ENCODE measurements at regions not wholly inside any gene's neighbourhood (a gene's known extent, or its start where the extent isn't known, plus 50 kb on each side); places are given as distances from the start of the nearest gene placed in this dataset.

- H3K27ac ChIP-seq: no peak overlapping the region
- no peak for DNase-seq (ENCODE audit: low read depth, low spot score)
Observed at GRCh38 chr7:131781-132482, 60.4 kb upstream of the FAM20C start.

GRCh38 chr7:132899-133298 lies 59.5 kb upstream of the FAM20C start:
- no peak for DNase-seq (ENCODE audit: low read depth, low spot score)
- H3K27ac ChIP-seq: no peak overlapping the region

- no peak overlapping the region for H3K27ac ChIP-seq
- no peak for DNase-seq (ENCODE audit: low read depth, low spot score)
Observed at GRCh38 chr7:133470-133869, 58.9 kb upstream of the FAM20C start.

GRCh38 chr7:134029-134428 lies 58.3 kb upstream of the FAM20C start:
- DNase-seq (ENCODE audit: low read depth, low spot score): no peak
- H3K27ac ChIP-seq: no peak overlapping the region

GRCh38 chr7:134561-135256 lies 57.7 kb upstream of the FAM20C start:
- no peak for DNase-seq (ENCODE audit: low read depth, low spot score)
- no peak overlapping the region for H3K27ac ChIP-seq

- no peak for DNase-seq (ENCODE audit: low read depth, low spot score)
- H3K27ac ChIP-seq: no peak overlapping the region
Observed at GRCh38 chr7:135257-135653, 57.1 kb upstream of the FAM20C start.

GRCh38 chr7:135731-136645 lies 56.4 kb upstream of the FAM20C start:
- no peak overlapping the region for H3K27ac ChIP-seq
- DNase-seq (ENCODE audit: low read depth, low spot score): no peak

- no peak overlapping the region for H3K27ac ChIP-seq
- DNase-seq (ENCODE audit: low read depth, low spot score): no peak
Observed at GRCh38 chr7:137094-137891, 55.1 kb upstream of the FAM20C start.

- no peak for DNase-seq (ENCODE audit: low read depth, low spot score)
- H3K27ac ChIP-seq: no peak overlapping the region
Observed at GRCh38 chr7:139131-139530, 53.2 kb upstream of the FAM20C start.

- H3K27ac ChIP-seq: no peak overlapping the region
- no peak for DNase-seq (ENCODE audit: low read depth, low spot score)
Observed at GRCh38 chr7:139561-140243, 52.7 kb upstream of the FAM20C start.

- no peak overlapping the region for H3K27ac ChIP-seq
- DNase-seq (ENCODE audit: low read depth, low spot score): no peak
Observed at GRCh38 chr7:140996-141395, 51.4 kb upstream of the FAM20C start.

- H3K27ac ChIP-seq: no peak overlapping the region
- DNase-seq (ENCODE audit: low read depth, low spot score): no peak
Observed at GRCh38 chr7:142248-142941, 50.0 kb upstream of the FAM20C start.

Data from epithelial cell of prostate (primary cell).